Peyer's patch (tissue), 4 donors: ENCODE measurements at regions not wholly inside any gene's neighbourhood (a gene's known extent, or its start where the extent isn't known, plus 50 kb on each side); places are given as distances from the start of the nearest gene placed in this dataset.

ENCODE experiments used
- POLR2A ChIP-seq, 2 donors: fragments of 450-650 bp; IDR thresholded peaks; one replicate each; pipeline ENCODE4 v1.5.1; 2017; ENCODE audit warnings: antibody characterized with exemption in 2 of 2, mild to moderate bottlenecking in 2 of 2, moderate library complexity in 2 of 2
- TF ChIP-seq, protein P1 (sequence below), 6 experiments: fragments of 450-650 bp in 4 of 6; fragments of 200-600 bp in 2 of 6; sonication (generic) in 1 of 6; IDR thresholded peaks; one replicate each; pipeline ENCODE4 v1.5.1; 2017 to 2019; ENCODE audit warnings: antibody characterized with exemption in 6 of 6, mild to moderate bottlenecking in 3 of 6, moderate library complexity in 1 of 6

DNA sequence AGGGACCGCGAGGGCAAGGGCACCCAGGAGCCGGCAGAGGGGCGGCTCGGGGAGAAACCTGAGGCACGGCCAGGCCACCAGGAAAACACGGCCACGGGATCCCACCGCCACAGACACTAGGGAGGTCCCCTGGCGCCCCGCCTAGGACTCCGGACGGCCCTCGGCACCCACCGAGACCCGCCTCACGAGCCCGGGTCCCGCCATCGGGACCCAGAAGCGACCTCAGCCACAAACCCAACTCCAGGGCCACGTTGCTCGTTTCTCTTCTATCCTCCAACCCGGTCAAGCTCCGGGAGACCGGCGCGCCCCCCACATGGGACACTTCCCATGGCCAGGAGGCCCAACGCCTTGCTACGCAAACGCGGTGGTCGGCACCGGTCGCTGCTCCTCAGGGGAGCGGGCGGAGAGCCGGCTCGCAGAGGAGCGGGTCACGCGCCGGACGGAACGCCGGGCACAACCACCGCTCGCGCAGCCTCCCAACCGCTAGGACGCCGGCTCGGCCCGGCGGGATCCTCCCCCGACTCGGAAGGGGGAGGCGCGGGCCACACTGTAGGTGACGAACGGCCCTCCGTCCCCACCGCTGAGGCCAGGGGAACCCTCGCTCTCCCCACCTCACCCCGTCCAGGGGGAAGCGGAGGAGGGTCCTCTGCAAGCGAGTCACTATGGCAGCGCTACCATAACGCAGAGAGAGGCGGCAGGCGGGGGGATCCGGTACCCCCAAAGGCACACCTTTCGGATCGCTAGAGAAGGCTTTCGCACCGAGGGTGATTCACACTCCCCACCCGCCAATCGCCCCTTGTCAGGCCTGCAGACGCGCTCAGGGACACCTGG lies 1514.1 kb upstream of the DEFB115 start:
- TF ChIP-seq, protein P1, sequence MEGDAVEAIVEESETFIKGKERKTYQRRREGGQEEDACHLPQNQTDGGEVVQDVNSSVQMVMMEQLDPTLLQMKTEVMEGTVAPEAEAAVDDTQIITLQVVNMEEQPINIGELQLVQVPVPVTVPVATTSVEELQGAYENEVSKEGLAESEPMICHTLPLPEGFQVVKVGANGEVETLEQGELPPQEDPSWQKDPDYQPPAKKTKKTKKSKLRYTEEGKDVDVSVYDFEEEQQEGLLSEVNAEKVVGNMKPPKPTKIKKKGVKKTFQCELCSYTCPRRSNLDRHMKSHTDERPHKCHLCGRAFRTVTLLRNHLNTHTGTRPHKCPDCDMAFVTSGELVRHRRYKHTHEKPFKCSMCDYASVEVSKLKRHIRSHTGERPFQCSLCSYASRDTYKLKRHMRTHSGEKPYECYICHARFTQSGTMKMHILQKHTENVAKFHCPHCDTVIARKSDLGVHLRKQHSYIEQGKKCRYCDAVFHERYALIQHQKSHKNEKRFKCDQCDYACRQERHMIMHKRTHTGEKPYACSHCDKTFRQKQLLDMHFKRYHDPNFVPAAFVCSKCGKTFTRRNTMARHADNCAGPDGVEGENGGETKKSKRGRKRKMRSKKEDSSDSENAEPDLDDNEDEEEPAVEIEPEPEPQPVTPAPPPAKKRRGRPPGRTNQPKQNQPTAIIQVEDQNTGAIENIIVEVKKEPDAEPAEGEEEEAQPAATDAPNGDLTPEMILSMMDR (IDR thresholded peaks at IDR 0.05) = no peak
- no peak for TF ChIP-seq POLR2A (IDR thresholded peaks at IDR 0.05)
